ENCODE measurements at regions not wholly inside any gene's neighbourhood (a gene's known extent, or its start where the extent isn't known, plus 50 kb on each side); places are given as distances from the start of the nearest gene placed in this dataset.

DNA sequence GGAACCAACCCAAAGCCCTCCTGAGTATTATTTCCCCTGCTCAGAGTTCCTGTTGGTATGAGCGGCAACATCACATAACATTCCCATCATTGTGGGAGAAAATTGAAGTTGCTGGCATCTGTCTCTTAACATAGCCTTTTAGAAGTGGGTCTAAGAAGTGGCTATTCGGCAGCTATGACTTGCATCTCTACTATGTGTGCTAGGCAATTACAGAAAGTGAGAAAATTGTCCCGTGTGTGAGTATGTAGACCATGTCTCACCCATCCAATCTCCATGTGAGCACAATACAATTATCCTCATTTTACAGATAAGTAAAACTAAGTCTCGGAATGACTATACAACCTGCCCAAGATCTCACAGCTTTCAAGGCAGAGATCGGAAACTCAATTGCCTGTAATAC is 239.4 kb upstream of the ZNF462 start:
- H3K4me1 ChIP-seq = peaks cover 4% of the 10 kb centered on the region
- H3K36me3 Mint-ChIP-seq (ENCODE audit: insufficient read depth, unreplicated experiment) = no peaks in the 10 kb centered on the region
- H3K4me3 ChIP-seq (ENCODE audit: low read depth, low read length) = no peak overlapping the region
- no peaks in the 10 kb centered on the region for H3K9me3 ChIP-seq
- no peaks in the 10 kb centered on the region for H3K36me3 ChIP-seq (ENCODE audit: control insufficient read depth, insufficient read depth, low read length)
- POLR2A ChIA-PET = no interaction called here
- TF ChIP-seq, protein P1, sequence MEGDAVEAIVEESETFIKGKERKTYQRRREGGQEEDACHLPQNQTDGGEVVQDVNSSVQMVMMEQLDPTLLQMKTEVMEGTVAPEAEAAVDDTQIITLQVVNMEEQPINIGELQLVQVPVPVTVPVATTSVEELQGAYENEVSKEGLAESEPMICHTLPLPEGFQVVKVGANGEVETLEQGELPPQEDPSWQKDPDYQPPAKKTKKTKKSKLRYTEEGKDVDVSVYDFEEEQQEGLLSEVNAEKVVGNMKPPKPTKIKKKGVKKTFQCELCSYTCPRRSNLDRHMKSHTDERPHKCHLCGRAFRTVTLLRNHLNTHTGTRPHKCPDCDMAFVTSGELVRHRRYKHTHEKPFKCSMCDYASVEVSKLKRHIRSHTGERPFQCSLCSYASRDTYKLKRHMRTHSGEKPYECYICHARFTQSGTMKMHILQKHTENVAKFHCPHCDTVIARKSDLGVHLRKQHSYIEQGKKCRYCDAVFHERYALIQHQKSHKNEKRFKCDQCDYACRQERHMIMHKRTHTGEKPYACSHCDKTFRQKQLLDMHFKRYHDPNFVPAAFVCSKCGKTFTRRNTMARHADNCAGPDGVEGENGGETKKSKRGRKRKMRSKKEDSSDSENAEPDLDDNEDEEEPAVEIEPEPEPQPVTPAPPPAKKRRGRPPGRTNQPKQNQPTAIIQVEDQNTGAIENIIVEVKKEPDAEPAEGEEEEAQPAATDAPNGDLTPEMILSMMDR (IDR thresholded peaks at IDR 0.05; ENCODE audit: insufficient read depth in 1 of 2, low read depth in 1 of 2, low read length in 1 of 2, severe bottlenecking in 1 of 2, unreplicated experiment in 1 of 2) = no peak
- no peaks in the 10 kb centered on the region for H3K9me3 Mint-ChIP-seq (ENCODE audit: unreplicated experiment)
- peaks cover 2% of the 10 kb centered on the region for H3K27me3 Mint-ChIP-seq (ENCODE audit: insufficient read depth, unreplicated experiment)
- CTCF ChIA-PET = no interaction called here
- H3K4me1 Mint-ChIP-seq (ENCODE audit: low read depth, unreplicated experiment) = peaks cover under 1% of the 10 kb centered on the region
- no peak for DNase-seq
- no TSS peak for BruUV-seq (replicated peaks)
- no peak overlapping the region for H3K4me3 Mint-ChIP-seq (ENCODE audit: unreplicated experiment)
- no peaks in the 10 kb centered on the region for H3K27me3 ChIP-seq (replicated peaks; ENCODE audit: control insufficient read depth, insufficient read depth, low read length)
- intact Hi-C loops (cut with micrococcal nuclease; ENCODE audit: unreplicated experiment) = no loop called here
- H3K27ac Mint-ChIP-seq (ENCODE audit: unreplicated experiment) = no peak overlapping the region

DNA sequence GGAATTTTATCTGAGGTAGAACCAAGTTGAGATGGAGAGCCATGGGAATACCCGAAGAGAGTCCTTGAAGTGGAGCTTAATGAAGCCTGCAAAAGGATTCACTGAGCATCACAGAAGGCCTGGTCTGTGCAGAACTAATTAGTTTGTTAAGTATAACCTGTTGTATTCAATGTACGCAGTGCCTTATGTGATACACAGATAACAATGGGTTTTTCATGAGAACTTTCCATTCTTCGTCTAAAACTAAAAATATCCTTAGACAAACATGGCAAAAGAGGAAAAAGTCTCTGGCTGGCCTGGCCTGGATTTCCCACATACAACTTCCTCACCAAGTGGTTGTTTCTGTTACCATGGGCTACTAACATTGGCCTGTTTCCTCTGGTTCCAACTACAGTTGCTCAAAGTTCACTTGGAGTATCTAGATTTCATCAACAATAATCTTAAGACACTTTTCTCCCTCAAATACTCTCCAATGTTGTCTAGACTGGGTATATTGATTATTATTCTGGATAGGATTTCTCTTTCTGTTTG is 237.6 kb upstream of the ZNF462 start:
- ChIA-PET POLR2A (no interaction called here), CTCF (no interaction called here)
- TF ChIP-seq, protein P1 (IDR thresholded peaks at IDR 0.05; ENCODE audit: insufficient read depth in 1 of 2, low read depth in 1 of 2, low read length in 1 of 2, severe bottlenecking in 1 of 2, unreplicated experiment in 1 of 2) = no peak
- no peaks in the 10 kb centered on the region for H3K9me3 Mint-ChIP-seq (ENCODE audit: unreplicated experiment)
- Histone ChIP-seq H3K9me3 (no peaks in the 10 kb centered on the region), H3K27me3 (replicated peaks; ENCODE audit: control insufficient read depth, insufficient read depth, low read length) (no peaks in the 10 kb centered on the region), H3K4me1 (no peaks in the 10 kb centered on the region), H3K4me3 (ENCODE audit: low read depth, low read length) (no peak overlapping the region), H3K36me3 (ENCODE audit: control insufficient read depth, insufficient read depth, low read length) (no peaks in the 10 kb centered on the region)
- H3K27me3 Mint-ChIP-seq (ENCODE audit: insufficient read depth, unreplicated experiment) = peaks cover 2% of the 10 kb centered on the region
- intact Hi-C loops (cut with micrococcal nuclease; ENCODE audit: unreplicated experiment) = no loop called here
- DNase-seq = no peak
- H3K4me3 Mint-ChIP-seq (ENCODE audit: unreplicated experiment) = no peak overlapping the region
- no TSS peak for BruUV-seq (replicated peaks)
- no peaks in the 10 kb centered on the region for H3K4me1 Mint-ChIP-seq (ENCODE audit: low read depth, unreplicated experiment)
- H3K27ac Mint-ChIP-seq (ENCODE audit: unreplicated experiment) = no peak overlapping the region
- H3K36me3 Mint-ChIP-seq (ENCODE audit: insufficient read depth, unreplicated experiment) = no peaks in the 10 kb centered on the region

DNA sequence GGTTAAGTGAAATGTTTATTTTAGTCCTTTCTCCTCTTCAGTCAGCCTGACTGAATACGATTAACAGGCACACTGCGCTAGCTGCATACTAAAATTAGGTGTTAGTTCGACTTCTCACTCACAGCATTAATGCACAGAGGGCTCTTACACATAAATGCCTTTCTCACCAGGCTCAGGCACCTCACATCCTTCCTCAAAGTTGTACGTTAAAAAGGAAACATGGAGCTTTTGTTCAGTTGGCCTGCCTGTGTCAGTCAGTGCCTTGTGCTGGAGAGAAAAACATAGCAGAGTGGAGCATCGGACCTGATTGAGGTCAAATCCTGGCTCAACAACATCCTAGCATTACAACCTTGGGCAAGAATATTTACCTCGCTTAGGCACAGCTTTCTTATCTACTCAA is 236.0 kb upstream of the ZNF462 start:
- peaks cover 3% of the 10 kb centered on the region for H3K4me1 Mint-ChIP-seq (ENCODE audit: low read depth, unreplicated experiment)
- H3K4me3 Mint-ChIP-seq (ENCODE audit: unreplicated experiment) = no peak overlapping the region
- Histone ChIP-seq H3K9me3 (no peaks in the 10 kb centered on the region), H3K4me1 (peaks cover 7% of the 10 kb centered on the region), H3K27me3 (replicated peaks; ENCODE audit: control insufficient read depth, insufficient read depth, low read length) (no peaks in the 10 kb centered on the region), H3K4me3 (ENCODE audit: low read depth, low read length) (no peak overlapping the region), H3K36me3 (ENCODE audit: control insufficient read depth, insufficient read depth, low read length) (no peaks in the 10 kb centered on the region)
- H3K27ac Mint-ChIP-seq (ENCODE audit: unreplicated experiment) = no peak overlapping the region
- ChIA-PET POLR2A (no interaction called here), CTCF (no interaction called here)
- DNase-seq = no peak
- no peaks in the 10 kb centered on the region for H3K36me3 Mint-ChIP-seq (ENCODE audit: insufficient read depth, unreplicated experiment)
- BruUV-seq (replicated peaks) = no TSS peak
- intact Hi-C loops (cut with micrococcal nuclease; ENCODE audit: unreplicated experiment) = no loop called here
- H3K9me3 Mint-ChIP-seq (ENCODE audit: unreplicated experiment) = peaks cover 7% of the 10 kb centered on the region
- TF ChIP-seq, protein P1 (IDR thresholded peaks at IDR 0.05; ENCODE audit: insufficient read depth in 1 of 2, low read depth in 1 of 2, low read length in 1 of 2, severe bottlenecking in 1 of 2, unreplicated experiment in 1 of 2) = no peak
- H3K27me3 Mint-ChIP-seq (ENCODE audit: insufficient read depth, unreplicated experiment) = peaks cover 2% of the 10 kb centered on the region
